Stimulated activated naive CD8-positive, alpha-beta T cell treated with anti-CD3 and anti-CD28 coated beads, Interleukin-15, amount 100 ng/mL, for 72 hours (primary cell): ENCODE measurements at regions not wholly inside any gene's neighbourhood (a gene's known extent, or its start where the extent isn't known, plus 50 kb on each side); places are given as distances from the start of the nearest gene placed in this dataset.
A peak's percentile ranks its signal among the peaks of the same experiment; 100 is the strongest.

Source experiments
- ATAC-seq: fragments of 150-1000 bp; cut with Tn5 transposase; 2 replicates; pipeline ENCODE4 v1.10.0; 2021; ENCODE audit warnings: mild to moderate bottlenecking, moderate library complexity
- DNase-seq, 2 donors: peaks; one replicate each; pipeline ENCODE4 v3.0.0; 2021 to 2022
- H3K27ac Mint-ChIP-seq, 2 donors: one replicate each; pipeline ENCODE4 v1.8.0; 2022; ENCODE audit warnings: mild to moderate bottlenecking in 2 of 2, mixed read lengths in 2 of 2, moderate library complexity in 2 of 2
- H3K27me3 Mint-ChIP-seq: one replicate; pipeline ENCODE4 v1.8.0; 2022; ENCODE audit warnings: mixed read lengths
- H3K4me1 Mint-ChIP-seq: one replicate; pipeline ENCODE4 v1.8.0; 2022; ENCODE audit warnings: mild to moderate bottlenecking, mixed read lengths
- H3K4me3 Mint-ChIP-seq, 2 donors: one replicate each; pipeline ENCODE4 v1.8.0; 2022; ENCODE audit warnings: mild to moderate bottlenecking in 2 of 2, mixed read lengths in 2 of 2, moderate library complexity in 1 of 2
- H3K9me3 Mint-ChIP-seq, 2 donors: one replicate each; pipeline ENCODE4 v1.8.0; 2022; ENCODE audit warnings: mixed read lengths in 2 of 2

GRCh38 chr12:115273456-115273855, 589.5 kb upstream of the TBX3 start:
- no peak overlapping the region for H3K4me3 Mint-ChIP-seq
- H3K27me3 Mint-ChIP-seq = no peaks in the 10 kb centered on the region
- ATAC-seq (no peak), DNase-seq (no peak)
- H3K4me1 Mint-ChIP-seq = no peaks in the 10 kb centered on the region
- peak overlapping the region in 1 of 2 donors; percentile 83 for H3K27ac Mint-ChIP-seq
- H3K9me3 Mint-ChIP-seq = peaks cover 0 to 4% of the 10 kb centered on the region in 2 donors

- Mint-ChIP-seq H3K4me3 (no peak overlapping the region), H3K27ac (no peak overlapping the region), H3K9me3 (peaks cover 0 to 7% of the 10 kb centered on the region in 2 donors), H3K27me3 (no peaks in the 10 kb centered on the region), H3K4me1 (no peaks in the 10 kb centered on the region)
- DNase-seq = no peak
- no peak for ATAC-seq
Observed at GRCh38 chr12:115268451-115268850, 584.5 kb upstream of the TBX3 start.

- ATAC-seq (no peak), DNase-seq (no peak)
- Mint-ChIP-seq H3K27me3 (no peaks in the 10 kb centered on the region), H3K27ac (no peak overlapping the region), H3K9me3 (peaks cover 0 to 7% of the 10 kb centered on the region in 2 donors), H3K4me1 (no peaks in the 10 kb centered on the region), H3K4me3 (no peak overlapping the region)
Observed at GRCh38 chr12:115267891-115268290, 583.9 kb upstream of the TBX3 start.

GRCh38 chr12:115267464-115267863, 583.5 kb upstream of the TBX3 start:
- Mint-ChIP-seq H3K27me3 (no peaks in the 10 kb centered on the region), H3K27ac (no peak overlapping the region), H3K4me1 (no peaks in the 10 kb centered on the region), H3K4me3 (no peak overlapping the region), H3K9me3 (peaks cover 0 to 7% of the 10 kb centered on the region in 2 donors)
- DNase-seq = no peak
- no peak for ATAC-seq

- Mint-ChIP-seq H3K4me3 (no peak overlapping the region), H3K4me1 (no peaks in the 10 kb centered on the region), H3K27ac (no peak overlapping the region), H3K9me3 (peaks cover 0 to 7% of the 10 kb centered on the region in 2 donors), H3K27me3 (no peaks in the 10 kb centered on the region)
- DNase-seq (no peak), ATAC-seq (no peak)
Observed at GRCh38 chr12:115264605-115265004, 580.6 kb upstream of the TBX3 start.

GRCh38 chr12:115261691-115262398, 577.9 kb upstream of the TBX3 start:
- H3K27me3 Mint-ChIP-seq = no peaks in the 10 kb centered on the region
- H3K4me1 Mint-ChIP-seq = no peaks in the 10 kb centered on the region
- peaks cover 0 to 7% of the 10 kb centered on the region in 2 donors for H3K9me3 Mint-ChIP-seq
- DNase-seq (no peak), ATAC-seq (no peak)
- no peak overlapping the region for H3K27ac Mint-ChIP-seq
- no peak overlapping the region for H3K4me3 Mint-ChIP-seq

- Mint-ChIP-seq H3K4me3 (no peak overlapping the region), H3K9me3 (peaks cover 0 to 7% of the 10 kb centered on the region in 2 donors), H3K4me1 (no peaks in the 10 kb centered on the region), H3K27ac (no peak overlapping the region), H3K27me3 (no peaks in the 10 kb centered on the region)
- ATAC-seq = no peak
- DNase-seq = no peak
Observed at GRCh38 chr12:115260762-115261675, 577.0 kb upstream of the TBX3 start.

GRCh38 chr12:115259968-115260747, 576.2 kb upstream of the TBX3 start:
- Mint-ChIP-seq H3K27me3 (no peaks in the 10 kb centered on the region), H3K27ac (no peak overlapping the region), H3K4me1 (no peaks in the 10 kb centered on the region), H3K4me3 (no peak overlapping the region), H3K9me3 (peaks cover 0 to 4% of the 10 kb centered on the region in 2 donors)
- DNase-seq (no peak), ATAC-seq (no peak)

- Mint-ChIP-seq H3K27ac (no peak overlapping the region), H3K4me1 (no peaks in the 10 kb centered on the region), H3K9me3 (peaks cover under 1 to 7% of the 10 kb centered on the region in 2 donors), H3K4me3 (no peak overlapping the region), H3K27me3 (peaks cover 1% of the 10 kb centered on the region)
- ATAC-seq (no peak), DNase-seq (no peak)
Observed at GRCh38 chr12:115257791-115258190, 573.8 kb upstream of the TBX3 start.

- H3K9me3 Mint-ChIP-seq = peaks cover 7 to 16% of the 10 kb centered on the region in 2 donors
- no peaks in the 10 kb centered on the region for H3K4me1 Mint-ChIP-seq
- no peak for ATAC-seq
- peaks cover 8% of the 10 kb centered on the region for H3K27me3 Mint-ChIP-seq
- H3K4me3 Mint-ChIP-seq = no peak overlapping the region
- DNase-seq = no peak
- no peak overlapping the region for H3K27ac Mint-ChIP-seq
Observed at GRCh38 chr12:115255962-115256361, 572.0 kb upstream of the TBX3 start.

- H3K4me3 Mint-ChIP-seq = no peak overlapping the region
- H3K9me3 Mint-ChIP-seq = peaks cover 7 to 16% of the 10 kb centered on the region in 2 donors
- no peaks in the 10 kb centered on the region for H3K4me1 Mint-ChIP-seq
- H3K27me3 Mint-ChIP-seq = peaks cover 8% of the 10 kb centered on the region
- H3K27ac Mint-ChIP-seq = no peak overlapping the region
- ATAC-seq (no peak), DNase-seq (no peak)
Observed at GRCh38 chr12:115255257-115255656, 571.3 kb upstream of the TBX3 start.

- H3K27me3 Mint-ChIP-seq = peaks cover 8% of the 10 kb centered on the region
- H3K4me1 Mint-ChIP-seq = no peaks in the 10 kb centered on the region
- DNase-seq = no peak
- ATAC-seq = no peak
- H3K9me3 Mint-ChIP-seq = peaks cover 7 to 16% of the 10 kb centered on the region in 2 donors
- H3K27ac Mint-ChIP-seq = no peak overlapping the region
- no peak overlapping the region for H3K4me3 Mint-ChIP-seq
Observed at GRCh38 chr12:115253049-115253448, 569.1 kb upstream of the TBX3 start.

GRCh38 chr12:115251727-115252126, 567.8 kb upstream of the TBX3 start:
- Mint-ChIP-seq H3K9me3 (peaks cover 7 to 16% of the 10 kb centered on the region in 2 donors), H3K4me1 (no peaks in the 10 kb centered on the region), H3K27ac (no peak overlapping the region), H3K27me3 (peaks cover 8% of the 10 kb centered on the region), H3K4me3 (no peak overlapping the region)
- DNase-seq = no peak
- no peak for ATAC-seq

GRCh38 chr12:115249671-115250278, 565.8 kb upstream of the TBX3 start:
- Mint-ChIP-seq H3K4me3 (no peak overlapping the region), H3K9me3 (peaks cover 7 to 16% of the 10 kb centered on the region in 2 donors), H3K4me1 (no peaks in the 10 kb centered on the region), H3K27ac (no peak overlapping the region), H3K27me3 (peaks cover 8% of the 10 kb centered on the region)
- DNase-seq (no peak), ATAC-seq (no peak)

GRCh38 chr12:115245020-115245419, 561.0 kb upstream of the TBX3 start:
- H3K4me1 Mint-ChIP-seq = no peaks in the 10 kb centered on the region
- no peak overlapping the region for H3K4me3 Mint-ChIP-seq
- peaks cover 11% of the 10 kb centered on the region for H3K27me3 Mint-ChIP-seq
- no peak for ATAC-seq
- peaks cover 0 to 6% of the 10 kb centered on the region in 2 donors for H3K9me3 Mint-ChIP-seq
- H3K27ac Mint-ChIP-seq = peak overlapping the region in 1 of 2 donors; percentile 56
- DNase-seq = no peak
